DND-41 (cell line): ENCODE measurements at regions not wholly inside any gene's neighbourhood (a gene's known extent, or its start where the extent isn't known, plus 50 kb on each side); places are given as distances from the start of the nearest gene placed in this dataset.
"Not testable (repeated sequence)": the region's sequence is repeated elsewhere in the genome, so short reads cannot be mapped to it uniquely, and the experiment has no call there.

Source experiments
- EZH2 ChIP-seq: IDR thresholded peaks from 3 replicates; pipeline ENCODE4 v1.6.1; 2012; ENCODE audit warnings: borderline replicate concordance, low read depth, mild to moderate bottlenecking, moderate library complexity, low read length, inconsistent platforms; ENCODE audit not compliant: severe bottlenecking
- TF ChIP-seq, protein P1 (sequence below): IDR thresholded peaks from 2 replicates; pipeline ENCODE4 v1.5.1; 2012; ENCODE audit warnings: borderline replicate concordance, low read length, moderate library complexity, mild to moderate bottlenecking; ENCODE audit not compliant: poor library complexity, severe bottlenecking; ENCODE audit errors: extremely low read depth

GRCh38 chr15:44862866-44863265 lies 93.6 kb upstream of the TERB2 start:
- TF ChIP-seq, protein P1, sequence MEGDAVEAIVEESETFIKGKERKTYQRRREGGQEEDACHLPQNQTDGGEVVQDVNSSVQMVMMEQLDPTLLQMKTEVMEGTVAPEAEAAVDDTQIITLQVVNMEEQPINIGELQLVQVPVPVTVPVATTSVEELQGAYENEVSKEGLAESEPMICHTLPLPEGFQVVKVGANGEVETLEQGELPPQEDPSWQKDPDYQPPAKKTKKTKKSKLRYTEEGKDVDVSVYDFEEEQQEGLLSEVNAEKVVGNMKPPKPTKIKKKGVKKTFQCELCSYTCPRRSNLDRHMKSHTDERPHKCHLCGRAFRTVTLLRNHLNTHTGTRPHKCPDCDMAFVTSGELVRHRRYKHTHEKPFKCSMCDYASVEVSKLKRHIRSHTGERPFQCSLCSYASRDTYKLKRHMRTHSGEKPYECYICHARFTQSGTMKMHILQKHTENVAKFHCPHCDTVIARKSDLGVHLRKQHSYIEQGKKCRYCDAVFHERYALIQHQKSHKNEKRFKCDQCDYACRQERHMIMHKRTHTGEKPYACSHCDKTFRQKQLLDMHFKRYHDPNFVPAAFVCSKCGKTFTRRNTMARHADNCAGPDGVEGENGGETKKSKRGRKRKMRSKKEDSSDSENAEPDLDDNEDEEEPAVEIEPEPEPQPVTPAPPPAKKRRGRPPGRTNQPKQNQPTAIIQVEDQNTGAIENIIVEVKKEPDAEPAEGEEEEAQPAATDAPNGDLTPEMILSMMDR: not testable (repeated sequence)
- TF ChIP-seq EZH2: not testable (repeated sequence)
